H9 (cell line): ENCODE measurements at regions not wholly inside any gene's neighbourhood (a gene's known extent, or its start where the extent isn't known, plus 50 kb on each side); places are given as distances from the start of the nearest gene placed in this dataset.

ENCODE experiments used
- DNase-seq: peaks from one replicate; pipeline ENCODE4 v3.0.0-alpha.2; 2017
- H2AFZ ChIP-seq: one replicate; pipeline ENCODE4 v1.6.1; 2013; ENCODE audit warnings: mild to moderate bottlenecking, low read length, control low read depth, moderate library complexity
- H2AK5ac ChIP-seq: 2 replicates; pipeline ENCODE4 v1.6.1; 2013; ENCODE audit warnings: low read length, control low read depth, mixed read lengths; ENCODE audit not compliant: insufficient read length
- H2BK120ac ChIP-seq: one replicate; pipeline ENCODE4 v1.6.1; 2013; ENCODE audit warnings: low read depth, mild to moderate bottlenecking, low read length, control low read depth, inconsistent platforms; ENCODE audit not compliant: poor library complexity, severe bottlenecking
- H2BK12ac ChIP-seq: 2 replicates; pipeline ENCODE4 v1.6.1; 2013; ENCODE audit warnings: low read length, control low read depth, mixed read lengths, low read depth; ENCODE audit not compliant: insufficient read length
- H2BK15ac ChIP-seq: 2 replicates; pipeline ENCODE4 v1.6.1; 2013; ENCODE audit warnings: low read depth, low read length, control low read depth
- H2BK20ac ChIP-seq: one replicate; pipeline ENCODE4 v1.6.1; 2013; ENCODE audit warnings: low read depth, mild to moderate bottlenecking, low read length, control low read depth, inconsistent platforms; ENCODE audit not compliant: poor library complexity, severe bottlenecking
- H2BK5ac ChIP-seq: 2 replicates; pipeline ENCODE4 v1.6.1; 2013; ENCODE audit warnings: low read length, control low read depth, mixed read lengths; ENCODE audit not compliant: insufficient read length
- H3K14ac ChIP-seq: 2 replicates; pipeline ENCODE4 v1.6.1; 2013; ENCODE audit warnings: low read length, control low read depth; ENCODE audit not compliant: insufficient read depth
- H3K18ac ChIP-seq: 2 replicates; pipeline ENCODE4 v1.6.1; 2013; ENCODE audit warnings: low read depth, mild to moderate bottlenecking, mixed read lengths, low read length, control low read depth; ENCODE audit not compliant: insufficient read length
- H3K23ac ChIP-seq: 2 replicates; pipeline ENCODE4 v1.6.1; 2013; ENCODE audit warnings: low read length, control low read depth, mixed read lengths, low read depth; ENCODE audit not compliant: insufficient read length
- H3K23me2 ChIP-seq: 2 replicates; pipeline ENCODE4 v1.6.1; 2013; ENCODE audit warnings: low read depth, mild to moderate bottlenecking, mixed read lengths, low read length, control low read depth; ENCODE audit not compliant: insufficient read length, poor library complexity, severe bottlenecking
- H3K27ac ChIP-seq: 2 replicates; pipeline ENCODE4 v1.5.1; 2013; ENCODE audit warnings: low read length, control low read depth, mixed read lengths, low read depth; ENCODE audit not compliant: insufficient read length
- H3K27me3 ChIP-seq: 2 replicates; pipeline ENCODE4 v1.6.1; 2013; ENCODE audit warnings: low read length, control low read depth, inconsistent platforms; ENCODE audit not compliant: insufficient read depth
- H3K4ac ChIP-seq: 2 replicates; pipeline ENCODE4 v1.6.1; 2013; ENCODE audit warnings: low read depth, mild to moderate bottlenecking, control low read depth, inconsistent platforms, low read length, moderate library complexity
- H3K4me1 ChIP-seq: 2 replicates; pipeline ENCODE4 v1.6.1; 2013; ENCODE audit warnings: low read length, control low read depth, inconsistent platforms; ENCODE audit not compliant: insufficient read depth
- H3K4me2 ChIP-seq: 2 replicates; pipeline ENCODE4 v1.6.1; 2013; ENCODE audit warnings: low read length, control low read depth, mixed read lengths; ENCODE audit not compliant: insufficient read length, insufficient read depth
- H3K56ac ChIP-seq: 2 replicates; pipeline ENCODE4 v1.6.1; 2013; ENCODE audit warnings: low read depth, mild to moderate bottlenecking, mixed read lengths, low read length, control low read depth; ENCODE audit not compliant: insufficient read length
- H3K79me1 ChIP-seq: 2 replicates; pipeline ENCODE4 v1.6.1; 2013; ENCODE audit warnings: low read depth, mild to moderate bottlenecking, moderate library complexity, low read length, control low read depth, inconsistent platforms; ENCODE audit not compliant: insufficient read depth, poor library complexity, severe bottlenecking
- H3K79me2 ChIP-seq: 2 replicates; pipeline ENCODE4 v1.6.1; 2013; ENCODE audit warnings: low read length, control low read depth, inconsistent platforms; ENCODE audit not compliant: insufficient read depth
- H3K9ac ChIP-seq: 2 replicates; pipeline ENCODE4 v1.6.1; 2013; ENCODE audit warnings: low read length, control low read depth, mixed read lengths; ENCODE audit not compliant: insufficient read length; ENCODE audit errors: extremely low read depth
- H3K9me3 ChIP-seq: one replicate; pipeline ENCODE4 v1.6.1; 2013; ENCODE audit warnings: low read depth, low read length, inconsistent platforms; ENCODE audit not compliant: control insufficient read depth
- H3T11ph ChIP-seq: one replicate; pipeline ENCODE4 v1.6.1; 2013; ENCODE audit warnings: mild to moderate bottlenecking, low read length, control low read depth, inconsistent platforms
- H4K20me1 ChIP-seq: one replicate; pipeline ENCODE4 v1.6.1; 2013; ENCODE audit not compliant: control insufficient read depth, insufficient read length, insufficient read depth
- H4K5ac ChIP-seq: 2 replicates; pipeline ENCODE4 v1.6.1; 2013; ENCODE audit warnings: low read depth, mild to moderate bottlenecking, mixed read lengths, low read length, control low read depth; ENCODE audit not compliant: insufficient read length
- H4K8ac ChIP-seq: replicated peaks from 2 replicates; pipeline ENCODE4 v1.6.1; 2013; ENCODE audit warnings: low read length, control low read depth, mixed read lengths, low read depth; ENCODE audit not compliant: insufficient read length
- H4K91ac ChIP-seq: 2 replicates; pipeline ENCODE4 v1.6.1; 2013; ENCODE audit warnings: low read depth, mild to moderate bottlenecking, moderate library complexity, mixed read lengths, low read length, control low read depth; ENCODE audit not compliant: insufficient read length
- H3K27ac Mint-ChIP-seq, 3 experiments: 2 replicates in 2 of 3; 3 replicates in 1 of 3; pipeline ENCODE4 v1.8.0; 2020 to 2021; ENCODE audit warnings: mixed read lengths in 3 of 3, mild to moderate bottlenecking in 1 of 3, moderate library complexity in 1 of 3
- H3K27me3 Mint-ChIP-seq: 2 replicates; pipeline ENCODE4 v1.8.0; 2021; ENCODE audit warnings: low read depth, mild to moderate bottlenecking, moderate library complexity, mixed read lengths
- H3K36me3 Mint-ChIP-seq, 3 experiments: 2 replicates in 2 of 3; 3 replicates in 1 of 3; pipeline ENCODE4 v1.8.0; 2020 to 2021; ENCODE audit warnings: low read depth in 3 of 3, mixed read lengths in 3 of 3; ENCODE audit not compliant: insufficient read depth in 1 of 3
- H3K4me1 Mint-ChIP-seq, 2 experiments: 2 replicates each; pipeline ENCODE4 v1.8.0; 2020; ENCODE audit warnings: mixed read lengths in 2 of 2
- H3K4me3 Mint-ChIP-seq, 2 experiments: 2 replicates in 1 of 2; 3 replicates in 1 of 2; pipeline ENCODE4 v1.8.0; 2020 to 2021; ENCODE audit warnings: mild to moderate bottlenecking in 2 of 2, mixed read lengths in 2 of 2, moderate library complexity in 1 of 2
- H3K9me3 Mint-ChIP-seq, 2 experiments: 2 replicates in 1 of 2; 3 replicates in 1 of 2; pipeline ENCODE4 v1.8.0; 2020; ENCODE audit warnings: mild to moderate bottlenecking in 2 of 2, mixed read lengths in 2 of 2, moderate library complexity in 1 of 2
- CTCF ChIP-seq: fragments of 200-600 bp; sonication (generic); conservative IDR thresholded peaks from 3 replicates; pipeline ENCODE4 v1.8.0; 2021; ENCODE audit warnings: antibody characterized with exemption, mild to moderate bottlenecking
- WGBS: extraction: QIAGEN DNeasy Blood & Tissue Kit; methylation state at CpG from one replicate; pipeline ENCODE4 v1.1.7; 2013; ENCODE audit warnings: missing lambda C conversion rate, low lambda C conversion rate, mixed read lengths; ENCODE audit not compliant: insufficient read length; ENCODE audit errors: extremely low coverage; 5-methylcytosine and 5-hydroxymethylcytosine counted together

GRCh38 chr7:86181474-86181873 is 462.2 kb upstream of the GRM3 start:
- WGBS: no CpG with 5 or more reads among the region's 3 CpGs
- Mint-ChIP-seq H3K27ac (no peak overlapping the region), H3K36me3 (peaks cover 0 to 2% (median 0%) of the 10 kb centered on the region in 3 experiments; a peak in 1 of 7 replicates), H3K4me1 (0 out of 4 replicates have a peak, but pooled peaks cover 0 to 2% of the 10 kb centered on the region in 2 experiments), H3K27me3 (no peaks in the 10 kb centered on the region), H3K4me3 (no peak overlapping the region), H3K9me3 (peaks cover 0 to 3% of the 10 kb centered on the region in 2 experiments; a peak in 2 of 5 replicates)
- Histone ChIP-seq H3K27ac (no peak overlapping the region), H3K27me3 (no peaks in the 10 kb centered on the region), H3K56ac (no peak overlapping the region), H3K14ac (no peak overlapping the region), H2BK20ac (no peak overlapping the region), H3T11ph (no peak overlapping the region), H3K4me2 (no peak overlapping the region), H4K91ac (no peak overlapping the region), H3K79me2 (no peaks in the 10 kb centered on the region), H4K20me1 (no peaks in the 10 kb centered on the region), H2BK15ac (no peak overlapping the region), H3K4me1 (no peaks in the 10 kb centered on the region), H3K4ac (no peak overlapping the region), H2BK5ac (no peak overlapping the region), H2BK12ac (no peak overlapping the region), H4K5ac (no peak overlapping the region), H2BK120ac (no peak overlapping the region), H2AK5ac (no peak overlapping the region), H3K9ac (no peak overlapping the region), H2AFZ (no peak overlapping the region), H3K23me2 (no peaks in the 10 kb centered on the region), H4K8ac (no peak overlapping the region), H3K23ac (no peak overlapping the region), H3K18ac (no peak overlapping the region), H3K79me1 (no peaks in the 10 kb centered on the region), H3K9me3 (no peaks in the 10 kb centered on the region)
- no peak for DNase-seq
- no peak for TF ChIP-seq CTCF
